Mesodermal cell (in vitro differentiated cells): ENCODE measurements at regions not wholly inside any gene's neighbourhood (a gene's known extent, or its start where the extent isn't known, plus 50 kb on each side); places are given as distances from the start of the nearest gene placed in this dataset.
"Not testable (repeated sequence)": the region's sequence is repeated elsewhere in the genome, so short reads cannot be mapped to it uniquely, and the experiment has no call there.

Source experiments
- H3K27ac ChIP-seq: 2 replicates; pipeline ENCODE4 v1.7.0; 2013; ENCODE audit warnings: mild to moderate bottlenecking, low read depth, low read length, moderate library complexity; ENCODE audit not compliant: severe bottlenecking
- H3K36me3 ChIP-seq: 2 replicates; pipeline ENCODE4 v1.7.1; 2013; ENCODE audit warnings: mild to moderate bottlenecking, low read length, moderate library complexity; ENCODE audit not compliant: control insufficient read depth, insufficient read depth
- H3K4me1 ChIP-seq: one replicate; pipeline ENCODE4 v1.7.1; 2013; ENCODE audit warnings: mild to moderate bottlenecking, low read length; ENCODE audit not compliant: insufficient read depth, control insufficient read depth, poor library complexity, severe bottlenecking
- H3K4me3 ChIP-seq: 2 replicates; pipeline ENCODE4 v1.7.0; 2013; ENCODE audit warnings: low read length, control low read depth, mild to moderate bottlenecking; ENCODE audit not compliant: insufficient read depth, poor library complexity, severe bottlenecking; ENCODE audit errors: extremely low read depth
- H3K9me3 ChIP-seq: 2 replicates; pipeline ENCODE4 v1.7.1; 2013; ENCODE audit warnings: mild to moderate bottlenecking, low read length, moderate library complexity; ENCODE audit not compliant: control insufficient read depth
- WGBS, 2 experiments: methylation state at CpG; one replicate each; pipeline ENCODE4 v1.1.5; 2013; ENCODE audit warnings: missing lambda C conversion rate in 2 of 2; ENCODE audit not compliant: insufficient coverage in 2 of 2; 5-methylcytosine and 5-hydroxymethylcytosine counted together

- Histone ChIP-seq H3K36me3 (no peaks in the 10 kb centered on the region), H3K27ac (no peak overlapping the region), H3K4me1 (no peaks in the 10 kb centered on the region), H3K9me3 (no peaks in the 10 kb centered on the region), H3K4me3 (no peak overlapping the region)
- 89 to 97% methylated on average over 4 to 6 of the region's 7 CpGs for WGBS, 2 experiments
These were observed 361.3 kb upstream of the GBE1 start for GRCh38 chr3:82122554-82123345.

- Histone ChIP-seq H3K9me3 (peaks cover 4% of the 10 kb centered on the region), H3K4me3 (no peak overlapping the region), H3K4me1 (no peaks in the 10 kb centered on the region), H3K36me3 (no peaks in the 10 kb centered on the region), H3K27ac (no peak overlapping the region)
- 80 to 81% methylated on average over 3 to 6 of the region's 6 CpGs for WGBS, 2 experiments
These were observed 353.1 kb upstream of the GBE1 start for GRCh38 chr3:82114589-82114988.

DNA sequence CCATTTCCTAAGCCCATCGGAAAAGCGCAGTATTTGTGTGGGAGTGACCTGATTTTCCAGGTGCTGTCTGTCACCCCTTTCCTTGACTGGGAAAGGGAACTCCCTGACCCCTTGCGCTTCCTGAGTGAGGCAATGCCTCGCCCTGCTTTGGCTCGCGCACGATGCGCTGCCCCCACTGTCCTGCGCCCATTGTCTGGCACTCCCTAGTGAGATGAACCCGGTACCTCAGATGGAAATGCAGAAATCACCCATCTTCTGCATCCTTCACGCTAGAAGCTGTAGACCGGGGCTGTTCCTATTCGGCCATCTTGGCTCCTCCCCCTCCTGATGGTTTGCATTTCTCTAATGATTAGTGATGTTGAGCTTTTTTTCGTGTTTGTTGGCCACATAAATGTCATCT lies 349.3 kb upstream of the GBE1 start:
- WGBS, 2 experiments, result 83 to 97% methylated on average over 11 to 13 of the region's 14 CpGs
- H3K4me1 ChIP-seq, H3K36me3 ChIP-seq, H3K9me3 ChIP-seq, H3K27ac ChIP-seq, H3K4me3 ChIP-seq: not testable (repeated sequence)

DNA sequence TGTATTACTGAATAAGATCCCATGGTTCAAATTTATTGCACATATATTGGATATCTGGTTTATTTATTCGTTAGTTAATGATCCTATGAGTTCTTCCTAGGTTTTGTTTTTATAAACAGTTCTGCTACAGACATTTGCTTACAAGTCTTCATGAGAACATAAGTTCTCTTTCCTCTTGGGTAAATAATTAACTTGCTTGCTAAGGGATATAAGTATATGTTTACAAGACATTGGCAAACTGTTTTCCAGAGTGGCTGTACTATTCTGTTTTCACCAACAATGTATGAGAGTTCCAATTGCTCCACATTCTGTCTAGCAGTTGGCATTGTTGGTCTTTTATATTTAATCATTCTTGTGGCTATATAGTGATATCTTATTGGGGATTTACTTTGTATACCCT lies 341.8 kb upstream of the GBE1 start:
- Histone ChIP-seq H3K36me3 (no peaks in the 10 kb centered on the region), H3K27ac (no peak overlapping the region), H3K4me1 (no peaks in the 10 kb centered on the region), H3K4me3 (no peak overlapping the region), H3K9me3 (no peaks in the 10 kb centered on the region)
- WGBS, 2 experiments, result no CpG with 5 or more reads among the region's 1 CpG

DNA sequence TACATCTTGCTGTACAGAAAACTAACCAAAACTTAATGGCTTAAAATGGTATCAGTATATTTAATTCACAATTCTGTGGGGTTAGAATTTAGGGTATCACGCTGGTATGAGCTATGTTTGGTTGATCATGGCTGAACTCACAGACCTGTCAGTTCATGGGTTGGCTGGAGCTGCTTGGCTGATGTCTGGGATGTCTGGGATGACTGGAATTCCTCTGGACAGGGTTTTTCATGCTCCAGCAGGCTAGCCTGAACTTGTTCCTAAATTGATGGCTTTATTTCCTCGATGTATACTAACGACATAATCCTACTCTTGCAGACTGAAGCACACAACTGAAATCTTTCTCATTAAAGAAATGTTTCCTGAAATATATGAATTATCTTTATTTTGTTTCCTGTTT lies 338.9 kb upstream of the GBE1 start:
- Histone ChIP-seq H3K36me3 (no peaks in the 10 kb centered on the region), H3K9me3 (no peaks in the 10 kb centered on the region), H3K4me3 (no peak overlapping the region), H3K4me1 (no peaks in the 10 kb centered on the region), H3K27ac (no peak overlapping the region)
- WGBS, 2 experiments, result 86% methylated on average over 1 of the region's 3 CpGs; no CpG with 5 or more reads in 1 of the 2 experiments

DNA sequence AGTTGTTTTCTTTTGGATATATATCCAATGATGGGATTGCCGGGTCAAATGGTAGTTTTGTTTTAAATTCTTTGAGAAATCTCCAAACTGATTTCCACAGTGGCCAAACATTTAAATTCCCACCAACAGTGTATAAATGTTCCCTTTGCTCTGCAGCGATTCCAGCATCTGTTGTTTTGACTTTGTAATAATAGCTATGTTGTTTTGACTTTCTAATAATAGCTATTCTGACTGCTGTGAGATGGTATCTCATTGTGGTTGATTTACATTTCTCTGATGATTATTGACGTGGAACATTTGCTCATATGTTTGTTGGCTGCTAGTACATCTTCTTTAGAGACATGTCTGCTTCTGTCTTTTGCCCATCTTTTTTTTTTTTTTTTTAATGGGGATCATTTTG lies 332.2 kb upstream of the GBE1 start:
- no peaks in the 10 kb centered on the region for H3K9me3 ChIP-seq
- no peak overlapping the region for H3K4me3 ChIP-seq
- peaks cover 5% of the 10 kb centered on the region for H3K4me1 ChIP-seq
- 60 to 100% methylated on average over 1 of the region's 3 CpGs for WGBS, 2 experiments
- H3K27ac ChIP-seq, result no peak overlapping the region
- H3K36me3 ChIP-seq, result no peaks in the 10 kb centered on the region

GRCh38 chr3:82088749-82089148 lies 327.3 kb upstream of the GBE1 start:
- 81 to 95% methylated on average over 2 of the region's 3 CpGs for WGBS, 2 experiments
- Histone ChIP-seq H3K27ac (peak overlapping the region; percentile 52), H3K36me3 (no peaks in the 10 kb centered on the region), H3K4me3 (no peak overlapping the region), H3K9me3 (no peaks in the 10 kb centered on the region), H3K4me1 (peaks cover 21% of the 10 kb centered on the region)

DNA sequence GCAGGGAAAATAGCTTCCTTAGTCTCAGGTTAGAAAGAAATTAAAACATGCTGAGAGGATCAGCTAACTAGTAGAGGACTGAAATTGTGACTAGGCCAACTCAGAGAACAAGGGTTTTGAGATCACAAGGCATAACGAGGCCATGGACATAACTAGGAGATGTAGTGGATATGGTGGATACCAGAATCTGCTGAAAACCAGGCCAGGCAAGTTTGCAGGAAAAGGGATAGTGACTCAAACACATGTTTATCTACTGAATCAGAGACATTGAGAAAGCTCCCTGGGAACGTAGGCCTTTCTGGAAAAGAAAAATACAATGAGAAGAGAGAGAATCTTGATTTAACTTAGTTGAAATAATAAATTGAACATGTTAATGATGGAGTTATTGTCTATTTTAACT lies 326.5 kb upstream of the GBE1 start:
- H3K36me3 ChIP-seq, result no peaks in the 10 kb centered on the region
- peaks cover 21% of the 10 kb centered on the region for H3K4me1 ChIP-seq
- H3K27ac ChIP-seq, result peak overlapping the region; percentile 83
- WGBS, 2 experiments, result 60 to 77% methylated on average over 2 of the region's 2 CpGs
- H3K4me3 ChIP-seq, result no peak overlapping the region
- H3K9me3 ChIP-seq, result no peaks in the 10 kb centered on the region

GRCh38 chr3:82085851-82086475 lies 324.5 kb upstream of the GBE1 start:
- WGBS, 2 experiments, result 86% methylated on average over 1 of the region's 5 CpGs; no CpG with 5 or more reads in 1 of the 2 experiments
- no peaks in the 10 kb centered on the region for H3K36me3 ChIP-seq
- H3K4me3 ChIP-seq, result no peak overlapping the region
- no peaks in the 10 kb centered on the region for H3K9me3 ChIP-seq
- H3K4me1 ChIP-seq, result peaks cover 21% of the 10 kb centered on the region
- H3K27ac ChIP-seq, result no peak overlapping the region

DNA sequence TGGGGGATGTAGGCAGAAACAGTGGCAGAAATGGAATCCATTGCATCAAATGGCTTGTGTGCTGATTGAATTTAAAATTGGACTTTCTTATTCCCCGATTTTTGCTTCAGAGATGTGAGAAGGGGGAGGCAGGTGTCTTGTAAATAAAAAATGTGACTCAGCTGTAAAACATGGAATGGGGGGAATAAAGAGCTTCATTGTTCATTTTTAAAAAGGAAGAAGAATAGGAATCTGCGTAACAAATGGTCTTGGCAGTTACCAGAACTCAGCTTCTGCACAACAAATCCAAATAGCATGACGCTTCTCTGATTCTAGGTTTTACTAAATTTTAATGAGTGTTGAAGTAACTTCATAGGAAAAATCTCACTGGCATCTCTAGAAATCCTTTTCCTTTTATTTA lies 323.9 kb upstream of the GBE1 start:
- WGBS, 2 experiments, result 44 to 71% methylated on average over 1 of the region's 3 CpGs
- no peaks in the 10 kb centered on the region for H3K36me3 ChIP-seq

GRCh38 chr3:82084824-82085223 lies 323.4 kb upstream of the GBE1 start:
- WGBS, 2 experiments, result 100% methylated on average over 1 of the region's 1 CpG; no CpG with 5 or more reads in 1 of the 2 experiments
- H3K9me3 ChIP-seq, result no peaks in the 10 kb centered on the region
- H3K36me3 ChIP-seq, result no peaks in the 10 kb centered on the region
- no peak overlapping the region for H3K4me3 ChIP-seq
- H3K27ac ChIP-seq, result no peak overlapping the region
- peaks cover 28% of the 10 kb centered on the region for H3K4me1 ChIP-seq

More for the DNA sequence above, 323.9 kb upstream of the GBE1 start:
- H3K9me3 ChIP-seq, result no peaks in the 10 kb centered on the region
- peaks cover 26% of the 10 kb centered on the region for H3K4me1 ChIP-seq
- no peak overlapping the region for H3K27ac ChIP-seq
- no peak overlapping the region for H3K4me3 ChIP-seq
